Liver (tissue), 8 donors: ENCODE measurements at regions not wholly inside any gene's neighbourhood (a gene's known extent, or its start where the extent isn't known, plus 50 kb on each side); places are given as distances from the start of the nearest gene placed in this dataset.

Experiments
- DNase-seq: peaks from one replicate; pipeline ENCODE4 v3.0.0-alpha.2; 2017; ENCODE audit warnings: low spot score
- H3K27ac ChIP-seq, 2 donors: one replicate each; pipeline ENCODE4 v1.7.0; 2013; ENCODE audit warnings: inconsistent platforms in 2 of 2, low read length in 2 of 2, control low read depth in 1 of 2, low read depth in 1 of 2, mild to moderate bottlenecking in 1 of 2
- H3K27me3 ChIP-seq, 4 donors: one replicate each; pipeline versions ENCODE4 v1.6.1 to v1.7.0; 2013; ENCODE audit warnings: low read length in 3 of 4, inconsistent platforms in 1 of 4, mild to moderate bottlenecking in 1 of 4, moderate library complexity in 1 of 4; ENCODE audit not compliant: control insufficient read depth in 4 of 4, insufficient read depth in 4 of 4
- H3K36me3 ChIP-seq, 4 donors: one replicate each; pipeline versions ENCODE4 v1.6.1 to v1.7.0; 2013; ENCODE audit warnings: low read length in 3 of 4, mild to moderate bottlenecking in 3 of 4, low read depth in 1 of 4, moderate library complexity in 1 of 4; ENCODE audit not compliant: control insufficient read depth in 4 of 4, insufficient read depth in 3 of 4
- H3K4me1 ChIP-seq, 4 donors: one replicate each; pipeline versions ENCODE4 v1.6.1 to v1.7.0; 2013; ENCODE audit warnings: low read length in 3 of 4, mild to moderate bottlenecking in 3 of 4, moderate library complexity in 1 of 4; ENCODE audit not compliant: control insufficient read depth in 4 of 4, insufficient read depth in 4 of 4
- H3K4me3 ChIP-seq, 3 donors: one replicate each; pipeline versions ENCODE4 v1.6.1 to v1.7.0; 2013; ENCODE audit warnings: low read length in 3 of 3, control low read depth in 1 of 3, low read depth in 1 of 3, mild to moderate bottlenecking in 1 of 3
- H3K9ac ChIP-seq, 2 donors: one replicate each; pipeline ENCODE4 v1.7.0; 2013; ENCODE audit warnings: low read length in 2 of 2, mild to moderate bottlenecking in 2 of 2, moderate library complexity in 2 of 2, control low read depth in 1 of 2, low read depth in 1 of 2
- H3K9me3 ChIP-seq, 4 donors: one replicate each; pipeline versions ENCODE4 v1.6.1 to v1.7.0; 2013; ENCODE audit warnings: low read length in 3 of 4; ENCODE audit not compliant: control insufficient read depth in 4 of 4
- CTCF ChIP-seq: fragments of 150-350 bp; IDR thresholded peaks from 2 replicates; pipeline ENCODE4 v1.5.1; 2017; ENCODE audit warnings: improper control_type of control experiment, low read depth, low read length; ENCODE audit not compliant: missing input control
- EGR1 ChIP-seq, 2 donors: IDR thresholded peaks; 2 replicates each; pipeline ENCODE4 v1.6.1; 2016 to 2018; ENCODE audit warnings: antibody characterized with exemption in 2 of 2, low read depth in 2 of 2
- FOXA1 ChIP-seq: IDR thresholded peaks from 2 replicates; pipeline ENCODE4 v1.6.1; 2016; ENCODE audit warnings: antibody characterized with exemption
- FOXA2 ChIP-seq: IDR thresholded peaks from 2 replicates; pipeline ENCODE4 v1.6.1; 2016; ENCODE audit warnings: antibody characterized with exemption
- GABPA ChIP-seq, 2 donors: IDR thresholded peaks in 1 of 2; conservative IDR thresholded peaks in 1 of 2; 2 replicates each; pipeline ENCODE4 v1.6.1; 2016; ENCODE audit warnings: antibody characterized with exemption in 2 of 2, mild to moderate bottlenecking in 1 of 2, moderate library complexity in 1 of 2
- HNF4A ChIP-seq, 2 donors: conservative IDR thresholded peaks; 2 replicates each; pipeline ENCODE4 v1.6.1; 2016; ENCODE audit warnings: antibody characterized with exemption in 2 of 2, mild to moderate bottlenecking in 2 of 2
- HNF4G ChIP-seq: IDR thresholded peaks from 2 replicates; pipeline ENCODE4 v1.6.1; 2016; ENCODE audit warnings: antibody characterized with exemption
- JUND ChIP-seq, 2 donors: IDR thresholded peaks; 2 replicates each; pipeline ENCODE4 v1.6.1; 2016; ENCODE audit warnings: antibody characterized with exemption in 2 of 2
- NR2F2 ChIP-seq: IDR thresholded peaks from 2 replicates; pipeline ENCODE4 v1.6.1; 2016; ENCODE audit warnings: antibody characterized with exemption
- RAD21 ChIP-seq, 2 donors: IDR thresholded peaks; 2 replicates each; pipeline ENCODE4 v1.6.1; 2016; ENCODE audit warnings: antibody characterized with exemption in 2 of 2, mild to moderate bottlenecking in 2 of 2
- REST ChIP-seq: IDR thresholded peaks from 2 replicates; pipeline ENCODE4 v1.6.1; 2016; ENCODE audit warnings: antibody characterized with exemption, mild to moderate bottlenecking
- RXRA ChIP-seq, 2 donors: IDR thresholded peaks; 2 replicates each; pipeline ENCODE4 v1.6.1; 2017 to 2018; ENCODE audit warnings: antibody characterized with exemption in 2 of 2, mild to moderate bottlenecking in 1 of 2
- SP1 ChIP-seq: IDR thresholded peaks from 2 replicates; pipeline ENCODE4 v1.6.1; 2018; ENCODE audit warnings: antibody characterized with exemption, mild to moderate bottlenecking
- TAF1 ChIP-seq: conservative IDR thresholded peaks from 2 replicates; pipeline ENCODE4 v1.6.1; 2016; ENCODE audit warnings: antibody characterized with exemption, mild to moderate bottlenecking
- YY1 ChIP-seq: IDR thresholded peaks from 2 replicates; pipeline ENCODE4 v1.6.1; 2016; ENCODE audit warnings: antibody characterized with exemption, mild to moderate bottlenecking
- WGBS: extraction: QIAGEN DNeasy Blood & Tissue Kit; methylation state at CpG from one replicate; pipeline ENCODE4 v1.1.7; 2013; 5-methylcytosine and 5-hydroxymethylcytosine counted together
- TF ChIP-seq, protein P1 (sequence below): IDR thresholded peaks from 2 replicates; pipeline ENCODE4 v1.6.1; 2016; ENCODE audit warnings: antibody characterized with exemption
- TF ChIP-seq, protein P2 (sequence below): IDR thresholded peaks from 2 replicates; pipeline ENCODE4 v1.6.1; 2016; ENCODE audit warnings: antibody characterized with exemption
- TF ChIP-seq, protein P3 (sequence below): IDR thresholded peaks from 2 replicates; pipeline ENCODE4 v1.6.1; 2016; ENCODE audit warnings: antibody characterized with exemption
- donor health status: healthy.
- donor health status: healthy.
- donor health status: healthy.
- donor health status: healthy.
- donor health status: healthy.

GRCh38 chr3:153426803-153427202, 264.8 kb downstream of the RAP2B start:
- TF ChIP-seq FOXA1 (no peak), GABPA (IDR thresholded peaks at IDR 0.05 in 1 of 2, conservative IDR thresholded peaks at IDR 0.05 in 1 of 2) (no peak), YY1 (no peak), CTCF (no peak), SP1 (no peak), RXRA (IDR thresholded peaks at IDR 0.05) (no peak), FOXA2 (no peak), HNF4A (conservative IDR thresholded peaks at IDR 0.05) (no peak), EGR1 (IDR thresholded peaks at IDR 0.05; ENCODE audit: low read depth in 2 of 2) (no peak), NR2F2 (no peak), REST (no peak), RAD21 (IDR thresholded peaks at IDR 0.05) (no peak), JUND (IDR thresholded peaks at IDR 0.05) (no peak), HNF4G (no peak), TAF1 (no peak)
- TF ChIP-seq, protein P1, sequence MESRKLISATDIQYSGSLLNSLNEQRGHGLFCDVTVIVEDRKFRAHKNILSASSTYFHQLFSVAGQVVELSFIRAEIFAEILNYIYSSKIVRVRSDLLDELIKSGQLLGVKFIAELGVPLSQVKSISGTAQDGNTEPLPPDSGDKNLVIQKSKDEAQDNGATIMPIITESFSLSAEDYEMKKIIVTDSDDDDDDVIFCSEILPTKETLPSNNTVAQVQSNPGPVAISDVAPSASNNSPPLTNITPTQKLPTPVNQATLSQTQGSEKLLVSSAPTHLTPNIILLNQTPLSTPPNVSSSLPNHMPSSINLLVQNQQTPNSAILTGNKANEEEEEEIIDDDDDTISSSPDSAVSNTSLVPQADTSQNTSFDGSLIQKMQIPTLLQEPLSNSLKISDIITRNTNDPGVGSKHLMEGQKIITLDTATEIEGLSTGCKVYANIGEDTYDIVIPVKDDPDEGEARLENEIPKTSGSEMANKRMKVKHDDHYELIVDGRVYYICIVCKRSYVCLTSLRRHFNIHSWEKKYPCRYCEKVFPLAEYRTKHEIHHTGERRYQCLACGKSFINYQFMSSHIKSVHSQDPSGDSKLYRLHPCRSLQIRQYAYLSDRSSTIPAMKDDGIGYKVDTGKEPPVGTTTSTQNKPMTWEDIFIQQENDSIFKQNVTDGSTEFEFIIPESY: no peak
- TF ChIP-seq, protein P2, sequence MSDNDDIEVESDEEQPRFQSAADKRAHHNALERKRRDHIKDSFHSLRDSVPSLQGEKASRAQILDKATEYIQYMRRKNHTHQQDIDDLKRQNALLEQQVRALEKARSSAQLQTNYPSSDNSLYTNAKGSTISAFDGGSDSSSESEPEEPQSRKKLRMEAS: no peak
- TF ChIP-seq, protein P3, sequence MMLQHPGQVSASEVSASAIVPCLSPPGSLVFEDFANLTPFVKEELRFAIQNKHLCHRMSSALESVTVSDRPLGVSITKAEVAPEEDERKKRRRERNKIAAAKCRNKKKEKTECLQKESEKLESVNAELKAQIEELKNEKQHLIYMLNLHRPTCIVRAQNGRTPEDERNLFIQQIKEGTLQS: no peak
- H3K4me3 ChIP-seq: no peak overlapping the region
- no peak for DNase-seq
- H3K27ac ChIP-seq: no peak overlapping the region
- no peaks in the 10 kb centered on the region for H3K36me3 ChIP-seq
- no peak overlapping the region for H3K9ac ChIP-seq
- 84% methylated on average over 1 of the region's 1 CpG for WGBS
- H3K27me3 ChIP-seq: no peaks in the 10 kb centered on the region
- peaks cover 0 to 4% (median 2%) of the 10 kb centered on the region in 4 donors for H3K9me3 ChIP-seq
- H3K4me1 ChIP-seq: no peaks in the 10 kb centered on the region

GRCh38 chr3:153429821-153430220, 267.8 kb downstream of the RAP2B start:
- Histone ChIP-seq H3K4me3 (no peak overlapping the region), H3K36me3 (no peaks in the 10 kb centered on the region), H3K9ac (no peak overlapping the region), H3K27ac (no peak overlapping the region), H3K27me3 (peaks cover 0 to 3% (median 0%) of the 10 kb centered on the region in 4 donors), H3K4me1 (no peaks in the 10 kb centered on the region), H3K9me3 (no peaks in the 10 kb centered on the region)
- no peak for DNase-seq
- WGBS: 60% methylated on average over 4 of the region's 4 CpGs
- no peak for TF ChIP-seq RAD21 (IDR thresholded peaks at IDR 0.05)
- no peak for TF ChIP-seq CTCF
- no peak for TF ChIP-seq HNF4G
- TF ChIP-seq FOXA2: no peak
- TF ChIP-seq FOXA1: no peak
- TF ChIP-seq SP1: no peak
- TF ChIP-seq REST: no peak
- TF ChIP-seq EGR1 (IDR thresholded peaks at IDR 0.05; ENCODE audit: low read depth in 2 of 2): no peak
- TF ChIP-seq NR2F2: no peak
- TF ChIP-seq, protein P3: no peak
- TF ChIP-seq JUND (IDR thresholded peaks at IDR 0.05): no peak
- TF ChIP-seq GABPA (IDR thresholded peaks at IDR 0.05 in 1 of 2, conservative IDR thresholded peaks at IDR 0.05 in 1 of 2): no peak
